ENCODE measurements at regions not wholly inside any gene's neighbourhood (a gene's known extent, or its start where the extent isn't known, plus 50 kb on each side); places are given as distances from the start of the nearest gene placed in this dataset.

GRCh38 chr5:62124266-62124665 lies 181.7 kb upstream of the KIF2A start:
- TF ChIP-seq MAFK (IDR thresholded peaks at IDR 0.05; ENCODE audit: low read depth, low read length) (no peak), SP4 (IDR thresholded peaks at IDR 0.05; ENCODE audit: low read length) (no peak)
